ENCODE measurements at regions not wholly inside any gene's neighbourhood (a gene's known extent, or its start where the extent isn't known, plus 50 kb on each side); places are given as distances from the start of the nearest gene placed in this dataset.

GRCh38 chr7:25882151-25882773 is 269.7 kb upstream of the NFE2L3 start:
- TF ChIP-seq, protein P1, sequence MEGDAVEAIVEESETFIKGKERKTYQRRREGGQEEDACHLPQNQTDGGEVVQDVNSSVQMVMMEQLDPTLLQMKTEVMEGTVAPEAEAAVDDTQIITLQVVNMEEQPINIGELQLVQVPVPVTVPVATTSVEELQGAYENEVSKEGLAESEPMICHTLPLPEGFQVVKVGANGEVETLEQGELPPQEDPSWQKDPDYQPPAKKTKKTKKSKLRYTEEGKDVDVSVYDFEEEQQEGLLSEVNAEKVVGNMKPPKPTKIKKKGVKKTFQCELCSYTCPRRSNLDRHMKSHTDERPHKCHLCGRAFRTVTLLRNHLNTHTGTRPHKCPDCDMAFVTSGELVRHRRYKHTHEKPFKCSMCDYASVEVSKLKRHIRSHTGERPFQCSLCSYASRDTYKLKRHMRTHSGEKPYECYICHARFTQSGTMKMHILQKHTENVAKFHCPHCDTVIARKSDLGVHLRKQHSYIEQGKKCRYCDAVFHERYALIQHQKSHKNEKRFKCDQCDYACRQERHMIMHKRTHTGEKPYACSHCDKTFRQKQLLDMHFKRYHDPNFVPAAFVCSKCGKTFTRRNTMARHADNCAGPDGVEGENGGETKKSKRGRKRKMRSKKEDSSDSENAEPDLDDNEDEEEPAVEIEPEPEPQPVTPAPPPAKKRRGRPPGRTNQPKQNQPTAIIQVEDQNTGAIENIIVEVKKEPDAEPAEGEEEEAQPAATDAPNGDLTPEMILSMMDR (conservative IDR thresholded peaks at IDR 0.05; ENCODE audit: control insufficient read depth, insufficient read depth, low read depth, low read length): no peak
- DNase-seq (ENCODE audit: low read depth): no peak

GRCh38 chr7:25884265-25884828 is 267.7 kb upstream of the NFE2L3 start:
- TF ChIP-seq, protein P1 (conservative IDR thresholded peaks at IDR 0.05; ENCODE audit: control insufficient read depth, insufficient read depth, low read depth, low read length): no peak
- no peak overlapping the region for H3K4me3 ChIP-seq (ENCODE audit: control insufficient read depth, low read depth, low read length)
- DNase-seq (ENCODE audit: low read depth): no peak

More at GRCh38 chr7:25882151-25882773, 269.7 kb upstream of the NFE2L3 start:
- no peak overlapping the region for H3K4me3 ChIP-seq (ENCODE audit: control insufficient read depth, low read depth, low read length)

GRCh38 chr7:25885057-25885576 is 266.9 kb upstream of the NFE2L3 start:
- TF ChIP-seq, protein P1 (conservative IDR thresholded peaks at IDR 0.05; ENCODE audit: control insufficient read depth, insufficient read depth, low read depth, low read length): no peak
- no peak for DNase-seq (ENCODE audit: low read depth)
- no peak overlapping the region for H3K4me3 ChIP-seq (ENCODE audit: control insufficient read depth, low read depth, low read length)

DNA sequence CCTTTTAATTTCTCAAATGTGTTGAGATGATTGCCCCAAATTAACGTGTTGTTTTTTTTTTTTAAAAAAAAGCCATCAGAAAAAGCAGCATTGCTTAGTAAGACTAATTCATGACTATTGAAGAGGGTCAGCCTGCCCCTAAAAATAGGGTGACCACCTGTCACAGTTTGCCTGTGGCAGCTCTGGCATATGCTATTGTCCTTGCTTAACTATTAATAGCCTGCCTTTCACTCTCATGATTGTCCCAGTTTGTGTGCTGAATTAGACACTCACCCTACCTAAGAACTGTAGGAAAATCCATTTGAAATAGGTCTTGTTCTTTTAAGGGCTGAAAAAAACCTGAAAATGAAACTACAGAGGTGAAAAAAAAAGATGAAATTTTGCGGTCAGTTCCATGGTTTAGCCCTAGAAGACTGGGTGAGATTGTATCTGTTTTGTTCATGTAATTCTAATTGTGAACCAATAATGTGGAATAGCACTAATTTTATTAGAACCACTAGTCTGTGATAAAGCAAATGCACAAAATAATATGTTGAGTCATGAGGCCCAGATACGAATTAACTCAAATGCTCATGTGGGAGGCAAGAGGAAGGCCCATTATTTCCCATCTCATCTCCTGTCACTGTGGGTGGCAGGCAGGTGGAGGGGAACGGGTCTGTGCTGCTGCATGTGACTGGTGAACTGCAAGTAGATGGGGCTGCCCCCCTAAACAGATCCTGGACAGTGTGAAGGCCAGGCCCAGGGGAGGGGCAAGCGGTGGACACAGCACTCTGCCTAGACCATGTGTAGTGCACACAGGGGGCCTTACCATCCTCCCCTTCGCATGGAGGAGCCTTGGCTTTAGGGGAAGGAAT is 265.4 kb upstream of the NFE2L3 start:
- no peak overlapping the region for H3K4me3 ChIP-seq (ENCODE audit: control insufficient read depth, low read depth, low read length)
- TF ChIP-seq, protein P1 (conservative IDR thresholded peaks at IDR 0.05; ENCODE audit: control insufficient read depth, insufficient read depth, low read depth, low read length): no peak
- no peak for DNase-seq (ENCODE audit: low read depth)

DNA sequence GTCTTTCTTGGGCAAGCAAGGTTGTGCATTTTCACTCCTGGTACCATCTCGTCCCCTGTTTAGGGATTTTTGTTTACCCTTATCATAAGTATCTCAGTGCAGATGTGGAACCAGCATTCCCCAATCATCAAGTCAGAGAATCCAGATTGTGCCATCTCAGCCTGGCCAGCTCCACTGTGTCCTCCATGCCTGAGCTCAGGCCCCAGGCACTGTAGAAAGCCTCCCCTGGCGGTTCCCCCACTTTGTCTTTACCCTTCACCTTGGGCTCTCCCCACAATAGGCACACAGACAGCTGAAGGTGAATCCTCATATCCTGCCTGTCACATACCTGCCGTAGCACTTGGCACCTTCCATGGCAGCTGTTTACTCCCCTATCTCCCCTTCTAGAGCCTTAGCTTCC is 264.7 kb upstream of the NFE2L3 start:
- H3K4me3 ChIP-seq (ENCODE audit: control insufficient read depth, low read depth, low read length): no peak overlapping the region
- DNase-seq (ENCODE audit: low read depth): no peak
- TF ChIP-seq, protein P1 (conservative IDR thresholded peaks at IDR 0.05; ENCODE audit: control insufficient read depth, insufficient read depth, low read depth, low read length): no peak

DNA sequence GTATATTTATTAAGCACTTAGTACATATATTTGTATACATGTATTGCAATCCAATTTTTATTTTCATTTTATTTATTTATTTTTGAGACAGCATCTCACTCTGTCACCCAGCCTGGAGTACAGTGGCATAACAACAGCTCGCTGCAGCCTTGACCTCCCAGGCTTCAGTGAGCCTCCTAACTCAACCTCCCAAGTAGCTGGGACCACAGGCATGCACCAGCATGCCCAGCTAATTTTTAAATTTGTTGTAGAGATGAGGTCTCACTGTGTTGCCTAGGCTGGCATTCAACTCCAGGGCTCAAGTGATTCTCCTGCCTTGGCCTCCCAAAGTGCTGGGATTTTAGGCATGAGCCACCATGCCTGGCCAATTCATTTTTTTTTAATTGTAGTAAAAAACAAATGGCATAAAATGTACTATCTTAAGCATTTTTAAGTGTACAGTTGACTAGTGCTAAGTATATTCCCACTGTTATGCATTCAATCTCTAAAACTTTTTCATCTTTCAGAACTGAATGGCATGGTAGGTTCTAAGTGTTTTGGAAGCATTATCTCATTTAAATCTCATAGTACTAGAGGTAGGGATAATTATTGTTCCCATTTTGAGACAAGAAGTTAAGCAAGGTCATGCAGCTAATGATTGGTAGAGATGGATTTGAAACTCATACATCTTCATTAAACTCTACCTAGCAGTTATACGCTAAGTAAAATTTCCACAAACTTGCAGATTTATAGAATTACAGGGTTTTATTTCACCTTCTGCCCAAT is 264.0 kb upstream of the NFE2L3 start:
- H3K4me3 ChIP-seq (ENCODE audit: control insufficient read depth, low read depth, low read length): no peak overlapping the region
- TF ChIP-seq, protein P1 (conservative IDR thresholded peaks at IDR 0.05; ENCODE audit: control insufficient read depth, insufficient read depth, low read depth, low read length): no peak
- no peak for DNase-seq (ENCODE audit: low read depth)
